GM19455 (cell line): ENCODE measurements at regions not wholly inside any gene's neighbourhood (a gene's known extent, or its start where the extent isn't known, plus 50 kb on each side); places are given as distances from the start of the nearest gene placed in this dataset.
"Not testable (repeated sequence)": the region's sequence is repeated elsewhere in the genome, so short reads cannot be mapped to it uniquely, and the experiment has no call there.

Experiments used
- ATAC-seq: cut with Tn5 transposase; IDR thresholded peaks from one replicate; pipeline ENCODE4 v1.9.1; 2021; ENCODE audit not compliant: unreplicated experiment

- ATAC-seq = no peak
These were observed 55.2 kb downstream of the RTL3 start for GRCh38 chrX:78603908-78604307.

- no peak for ATAC-seq
These were observed 63.1 kb downstream of the RTL3 start for GRCh38 chrX:78595901-78596502.

DNA sequence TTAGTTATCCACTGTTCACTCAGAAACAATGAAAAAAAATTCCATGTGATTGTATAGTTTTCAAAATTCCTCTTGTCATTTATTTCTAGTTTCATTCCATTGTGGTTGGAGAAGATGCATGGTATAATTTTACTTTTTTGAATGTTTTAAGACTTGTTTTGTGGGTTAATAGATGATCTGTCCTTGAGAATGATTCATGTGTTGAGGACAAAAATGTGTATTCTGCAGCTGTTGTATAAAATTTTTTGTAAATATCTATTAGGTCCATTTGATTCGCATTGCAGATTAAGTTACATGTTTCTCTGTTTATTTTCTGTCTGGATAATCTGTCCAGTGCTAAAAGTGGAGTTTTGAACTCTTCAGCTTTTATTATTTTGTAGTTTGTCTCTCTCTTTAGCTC is 65.4 kb downstream of the RTL3 start:
- ATAC-seq = no peak

GRCh38 chrX:78592030-78592429 is 67.1 kb downstream of the RTL3 start:
- ATAC-seq = no peak

DNA sequence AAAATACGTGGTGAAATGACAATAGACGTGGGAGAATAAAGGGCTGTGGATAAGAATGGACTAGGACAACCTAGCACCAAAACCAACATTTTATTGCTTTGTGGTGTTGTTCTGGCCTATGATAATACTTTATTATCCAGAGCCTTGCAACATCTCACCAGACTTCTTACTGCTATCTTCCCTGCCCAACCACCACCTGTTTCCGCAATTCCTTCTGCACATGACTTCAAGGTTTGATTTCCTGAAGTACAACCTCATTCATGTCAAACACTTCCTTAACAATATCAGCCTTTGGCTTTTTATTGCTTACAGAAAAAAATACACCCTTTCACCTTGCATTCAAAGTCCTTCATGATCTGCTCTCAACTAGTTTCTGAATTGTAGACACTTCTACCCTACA is 84.8 kb downstream of the RTL3 start:
- ATAC-seq = no peak

GRCh38 chrX:78573630-78574029 is 85.5 kb downstream of the RTL3 start:
- ATAC-seq = no peak

- no peak for ATAC-seq
These were observed 87.3 kb downstream of the RTL3 start for GRCh38 chrX:78571849-78572248.

- ATAC-seq = no peak
These were observed 103.6 kb downstream of the RTL3 start for GRCh38 chrX:78555401-78555980.

DNA sequence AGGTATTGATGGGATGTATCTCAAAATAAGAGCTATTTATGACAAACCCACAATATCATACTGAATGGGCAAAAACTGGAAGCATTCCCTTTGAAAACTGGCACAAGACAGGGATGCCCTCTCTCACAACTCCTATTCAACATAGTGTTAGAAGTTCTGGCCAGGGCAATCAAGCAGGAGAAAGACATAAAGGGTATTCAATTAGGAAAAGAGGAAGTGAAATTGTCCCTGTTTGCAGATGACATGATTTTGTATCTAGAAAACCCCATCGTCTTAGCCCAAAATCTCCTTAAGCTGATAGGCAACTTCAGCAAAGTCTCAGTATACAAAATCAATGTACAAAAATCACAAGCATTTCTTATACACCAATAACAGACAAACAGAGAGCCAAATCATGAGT is 106.5 kb downstream of the RTL3 start:
- not testable (repeated sequence) for ATAC-seq

GRCh38 chrX:78548012-78548411 is 111.1 kb downstream of the RTL3 start:
- no peak for ATAC-seq

- no peak for ATAC-seq
These were observed 113.9 kb downstream of the RTL3 start for GRCh38 chrX:78545233-78545632.

- ATAC-seq = no peak
These were observed 115.8 kb downstream of the RTL3 start for GRCh38 chrX:78543281-78543680.

- ATAC-seq = no peak
These were observed 119.0 kb downstream of the RTL3 start for GRCh38 chrX:78540171-78540570.

- no peak for ATAC-seq
These were observed 124.9 kb downstream of the RTL3 start for GRCh38 chrX:78534221-78534620.

DNA sequence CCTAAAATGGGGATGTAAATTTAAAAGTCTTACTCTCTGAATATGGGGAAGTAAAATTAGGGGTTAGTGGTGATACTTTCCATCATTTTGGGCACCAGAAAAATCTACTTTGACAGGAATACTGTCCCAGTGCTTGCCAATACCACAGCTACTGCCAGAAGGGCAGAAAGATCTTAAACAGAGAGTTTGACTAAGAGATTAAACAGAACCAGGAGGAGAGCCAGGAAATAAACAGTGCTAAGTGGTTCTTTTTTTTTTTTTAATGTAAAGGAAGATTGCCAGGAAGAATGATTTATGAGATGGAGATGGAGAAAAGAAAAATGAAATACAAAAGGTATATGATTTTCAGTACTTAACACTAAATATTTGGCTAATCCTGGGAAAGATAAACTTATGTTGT is 126.8 kb downstream of the RTL3 start:
- no peak for ATAC-seq

GRCh38 chrX:78527818-78528217 is 131.3 kb downstream of the RTL3 start:
- ATAC-seq = no peak

DNA sequence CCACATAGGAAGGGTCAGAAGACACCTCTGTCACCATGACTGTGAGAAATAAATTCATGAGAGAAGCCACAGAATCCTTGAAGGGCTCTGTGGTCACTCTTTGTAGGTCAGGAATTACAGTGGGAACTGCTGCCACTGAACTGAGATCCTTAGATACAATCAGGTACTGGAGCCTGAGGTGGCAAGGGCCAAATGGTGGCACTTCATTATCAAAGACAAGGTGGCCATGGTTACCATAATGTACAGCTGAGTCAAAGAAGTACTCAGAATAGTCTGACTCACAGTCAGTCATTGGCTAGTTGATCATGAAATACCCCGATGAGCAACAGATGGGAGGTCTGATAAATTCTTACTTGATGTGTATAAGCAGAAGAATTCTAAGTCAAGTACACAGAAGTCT is 131.9 kb downstream of the RTL3 start:
- ATAC-seq = no peak

GRCh38 chrX:78522601-78523000 is 136.5 kb downstream of the RTL3 start:
- ATAC-seq = no peak

DNA sequence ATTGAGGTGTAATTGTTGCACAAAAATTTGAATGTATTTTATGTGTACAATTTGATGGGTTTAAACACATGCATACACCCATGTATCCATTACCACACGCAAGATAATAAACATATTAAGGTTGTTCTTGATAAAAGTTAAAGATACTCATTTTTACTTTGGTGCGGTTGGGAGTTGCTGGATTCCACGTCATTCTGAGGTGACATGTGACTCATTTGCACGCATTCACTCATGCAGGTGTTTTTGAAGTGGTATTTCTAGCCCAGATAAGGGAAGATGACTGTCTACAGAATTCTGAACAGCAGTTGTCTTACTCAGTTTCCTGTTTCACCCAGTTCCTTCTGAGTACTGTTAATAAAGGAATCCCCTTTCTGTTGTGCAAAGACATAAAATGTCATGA is 142.0 kb downstream of the RTL3 start:
- no peak for ATAC-seq

- ATAC-seq = no peak
These were observed 144.3 kb downstream of the RTL3 start for GRCh38 chrX:78514852-78515251.

DNA sequence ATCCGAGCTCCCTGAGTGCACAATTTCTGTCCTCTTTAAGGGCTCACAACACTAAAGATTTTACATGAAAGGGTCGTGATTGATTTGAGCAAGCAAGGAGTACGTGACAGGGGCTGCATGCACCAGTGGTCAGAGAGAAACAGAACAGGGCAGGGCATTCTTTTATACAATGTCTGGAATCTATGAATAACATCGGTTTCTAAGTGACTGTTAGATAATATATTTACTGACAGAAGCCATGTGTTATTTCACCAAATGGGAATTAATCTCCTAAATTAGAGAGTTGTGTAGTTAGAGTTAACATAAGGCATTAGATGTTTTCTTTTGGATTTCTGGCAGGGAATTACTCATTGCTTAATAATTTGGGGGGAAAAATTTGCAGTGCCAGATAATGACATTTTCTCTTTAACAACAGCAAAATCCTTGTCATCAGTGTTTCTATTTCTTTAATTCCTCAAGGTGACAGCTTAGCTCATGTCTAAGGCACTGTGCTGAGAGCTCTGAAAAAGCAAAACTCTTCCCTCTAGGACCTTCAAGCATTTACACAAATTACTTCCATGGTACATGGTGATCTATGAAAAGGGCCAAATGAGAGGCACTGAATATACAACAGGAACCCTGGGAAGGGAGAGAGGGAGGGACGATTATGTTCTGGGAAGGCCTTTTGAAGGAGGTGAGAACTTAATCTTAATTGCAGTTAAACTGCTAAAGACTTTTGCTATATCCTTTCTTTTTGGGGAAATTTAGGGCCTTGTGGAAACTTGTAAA is 145.0 kb downstream of the RTL3 start:
- ATAC-seq = no peak

- no peak for ATAC-seq
These were observed 152.9 kb downstream of the RTL3 start for GRCh38 chrX:78506248-78506647.
